ENCODE measurements at regions not wholly inside any gene's neighbourhood (a gene's known extent, or its start where the extent isn't known, plus 50 kb on each side); places are given as distances from the start of the nearest gene placed in this dataset.

- no peak for TF ChIP-seq CTCF (IDR thresholded peaks at IDR 0.05; ENCODE audit: control extremely low read depth, extremely low read depth, low read depth, missing control alignments)
- DNase-seq (ENCODE audit: extremely low spot score) = no peak
- POLR2A ChIA-PET = no interaction called here
- CTCF ChIA-PET = no interaction called here
Observed at GRCh38 chr11:116162886-116163230, 609.9 kb downstream of the BUD13 start.

DNA sequence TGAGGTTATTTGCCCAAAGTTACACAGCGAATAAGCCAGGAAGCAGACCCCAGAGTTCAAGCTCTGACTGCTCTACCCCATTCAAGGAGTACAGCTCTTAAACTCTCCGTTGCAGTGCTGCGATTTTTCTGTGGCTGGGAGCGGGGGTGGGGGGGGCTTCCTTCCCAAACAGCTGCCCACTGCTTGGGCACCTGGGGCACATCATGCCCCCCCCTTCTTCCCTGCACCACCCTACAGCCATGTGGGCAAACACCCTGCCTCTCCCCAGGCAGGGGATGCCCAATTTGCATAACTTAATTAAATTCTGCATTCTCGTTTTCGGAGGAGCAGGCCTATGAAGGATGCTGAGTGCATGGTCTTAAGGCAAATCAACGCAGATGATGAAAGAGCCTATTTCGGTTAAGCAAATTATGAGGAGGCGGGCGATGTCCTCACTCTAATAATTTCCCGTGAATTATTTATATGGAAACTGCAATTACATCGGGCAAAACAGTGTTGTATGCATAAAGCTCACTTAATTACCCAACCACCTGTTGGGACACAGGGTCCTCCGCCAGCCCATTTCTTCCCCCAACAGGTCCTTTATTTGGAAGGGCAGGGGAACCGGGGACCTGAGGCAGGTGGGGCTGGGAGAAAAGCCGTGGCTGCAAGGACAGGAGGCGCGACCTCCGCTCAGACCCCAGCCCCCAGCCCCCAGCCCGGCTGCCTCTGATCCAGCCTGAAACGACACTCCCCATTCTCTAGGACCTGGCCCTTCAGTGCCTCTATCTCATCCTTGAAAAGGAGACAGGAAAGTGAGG, 610.5 kb downstream of the BUD13 start:
- no peak for TF ChIP-seq CTCF (IDR thresholded peaks at IDR 0.05; ENCODE audit: control extremely low read depth, extremely low read depth, low read depth, missing control alignments)
- DNase-seq (ENCODE audit: extremely low spot score) = no peak
- ChIA-PET POLR2A (no interaction called here), CTCF (no interaction called here)

GRCh38 chr11:116148645-116149044, 624.1 kb downstream of the BUD13 start:
- POLR2A ChIA-PET = no interaction called here
- no peak for DNase-seq (ENCODE audit: extremely low spot score)
- TF ChIP-seq CTCF (IDR thresholded peaks at IDR 0.05; ENCODE audit: control extremely low read depth, extremely low read depth, low read depth, missing control alignments) = no peak
- CTCF ChIA-PET = no interaction called here

DNA sequence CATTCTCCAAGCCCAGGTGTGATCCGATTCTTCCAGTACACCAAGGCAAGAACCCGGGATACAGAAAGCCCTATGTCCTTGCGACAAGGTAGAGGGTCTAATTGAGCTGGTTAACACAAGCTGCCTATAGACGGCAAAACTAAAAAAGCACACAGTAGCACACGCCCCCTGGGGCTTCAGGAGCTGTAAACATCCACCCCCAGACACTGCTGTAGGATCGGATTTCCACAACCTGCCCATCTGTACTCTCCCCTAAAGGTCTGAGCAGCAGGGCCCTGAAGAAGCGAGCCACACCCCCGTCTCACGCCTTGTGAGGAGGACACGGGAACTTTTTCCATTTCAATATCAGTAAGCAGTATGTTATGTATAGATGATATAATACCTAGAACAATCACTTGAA, 624.7 kb downstream of the BUD13 start:
- no peak for TF ChIP-seq CTCF (IDR thresholded peaks at IDR 0.05; ENCODE audit: control extremely low read depth, extremely low read depth, low read depth, missing control alignments)
- no peak for DNase-seq (ENCODE audit: extremely low spot score)
- POLR2A ChIA-PET = no interaction called here
- CTCF ChIA-PET = no interaction called here

- POLR2A ChIA-PET = no interaction called here
- CTCF ChIA-PET = no interaction called here
- no peak for TF ChIP-seq CTCF (IDR thresholded peaks at IDR 0.05; ENCODE audit: control extremely low read depth, extremely low read depth, low read depth, missing control alignments)
Observed at GRCh38 chr11:116145187-116145865, 627.5 kb downstream of the BUD13 start.

DNA sequence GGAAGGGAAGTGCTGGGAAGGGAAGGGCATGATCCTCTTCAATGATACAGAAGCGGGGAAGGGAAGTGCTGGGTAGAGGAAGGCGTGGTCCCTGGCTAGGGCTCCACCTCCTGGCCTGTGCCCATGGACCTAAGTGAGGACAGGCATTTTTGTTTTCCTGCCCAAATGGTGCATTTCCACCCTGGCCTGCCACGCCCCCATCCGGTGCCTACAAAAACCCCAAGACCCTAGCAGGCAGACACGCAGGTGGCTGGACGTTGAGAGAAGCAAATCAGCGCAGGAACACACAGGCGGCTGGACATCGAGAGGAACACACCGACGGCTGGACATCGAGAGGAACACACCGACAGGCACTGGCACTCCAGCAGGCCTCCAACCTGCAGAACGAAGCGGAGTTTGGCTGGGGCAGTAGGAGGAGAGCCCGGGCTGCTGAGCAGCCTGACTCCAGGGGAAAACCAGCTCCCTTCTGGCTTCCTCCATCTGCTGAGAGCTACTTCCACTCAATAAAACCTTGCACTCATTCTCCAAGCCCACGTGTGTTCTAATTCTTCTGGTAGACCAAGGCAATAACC, 628.3 kb downstream of the BUD13 start:
- POLR2A ChIA-PET = no interaction called here
- DNase-seq (ENCODE audit: extremely low spot score) = no peak
- CTCF ChIA-PET = no interaction called here

More at GRCh38 chr11:116145187-116145865, 627.5 kb downstream of the BUD13 start:
- no peak for DNase-seq (ENCODE audit: extremely low spot score)

More for the DNA sequence above, 628.3 kb downstream of the BUD13 start:
- no peak for TF ChIP-seq CTCF (IDR thresholded peaks at IDR 0.05; ENCODE audit: control extremely low read depth, extremely low read depth, low read depth, missing control alignments)

Measured in GM10248 (cell line).